IPS DF 6.9 (cell line): ENCODE measurements at regions not wholly inside any gene's neighbourhood (a gene's known extent, or its start where the extent isn't known, plus 50 kb on each side); places are given as distances from the start of the nearest gene placed in this dataset.

Experiments
- DNase-seq: peaks from one replicate; pipeline ENCODE4 v3.0.0-alpha.2; 2013; ENCODE audit warnings: low read depth, low spot score
- H3K27ac ChIP-seq: one replicate; pipeline ENCODE4 v1.5.1; 2013; ENCODE audit warnings: low read length, control low read depth
- H3K27me3 ChIP-seq: 2 replicates; pipeline ENCODE4 v1.6.1; 2013; ENCODE audit warnings: mild to moderate bottlenecking, low read length; ENCODE audit not compliant: control insufficient read depth, insufficient read depth
- H3K36me3 ChIP-seq: 2 replicates; pipeline ENCODE4 v1.6.1; 2013; ENCODE audit warnings: low read length; ENCODE audit not compliant: control insufficient read depth, insufficient read depth
- H3K4me1 ChIP-seq: 2 replicates; pipeline ENCODE4 v1.6.1; 2013; ENCODE audit warnings: low read length; ENCODE audit not compliant: control insufficient read depth, insufficient read depth
- H3K4me3 ChIP-seq: 2 replicates; pipeline ENCODE4 v1.5.1; 2013; ENCODE audit warnings: mild to moderate bottlenecking, low read length
- H3K9me3 ChIP-seq: 2 replicates; pipeline ENCODE4 v1.6.1; 2013; ENCODE audit warnings: low read length, inconsistent platforms; ENCODE audit not compliant: control insufficient read depth, insufficient read depth
- WGBS: extraction: QIAGEN DNeasy Blood & Tissue Kit; methylation state at CpG from one replicate; pipeline ENCODE4 v1.1.7; 2013; ENCODE audit warnings: mixed read lengths, missing lambda C conversion rate; ENCODE audit not compliant: insufficient read length, insufficient coverage; 5-methylcytosine and 5-hydroxymethylcytosine counted together

- no peaks in the 10 kb centered on the region for H3K9me3 ChIP-seq
- no peak overlapping the region for H3K4me3 ChIP-seq
- H3K27ac ChIP-seq, result no peak overlapping the region
- H3K36me3 ChIP-seq, result no peaks in the 10 kb centered on the region
- no peaks in the 10 kb centered on the region for H3K27me3 ChIP-seq
- DNase-seq, result no peak
- peaks cover 2% of the 10 kb centered on the region; the same call in 1 of the 2 replicates for H3K4me1 ChIP-seq
These were observed 92.9 kb upstream of the ZNF804B start for GRCh38 chr7:88666626-88667025.

GRCh38 chr7:88665892-88666514 is 93.5 kb upstream of the ZNF804B start:
- Histone ChIP-seq H3K27me3 (no peaks in the 10 kb centered on the region), H3K4me3 (no peak overlapping the region), H3K9me3 (no peaks in the 10 kb centered on the region), H3K36me3 (no peaks in the 10 kb centered on the region), H3K4me1 (peaks cover 2% of the 10 kb centered on the region; the same call in 1 of the 2 replicates), H3K27ac (no peak overlapping the region)
- no peak for DNase-seq
- WGBS, result no CpG with 5 or more reads among the region's 3 CpGs

GRCh38 chr7:88664630-88665233 is 94.8 kb upstream of the ZNF804B start:
- H3K4me3 ChIP-seq, result no peak overlapping the region
- H3K27me3 ChIP-seq, result no peaks in the 10 kb centered on the region
- peaks cover 2% of the 10 kb centered on the region; the same call in 1 of the 2 replicates for H3K4me1 ChIP-seq
- no peaks in the 10 kb centered on the region for H3K9me3 ChIP-seq
- WGBS, result no CpG with 5 or more reads among the region's 1 CpG
- no peak overlapping the region for H3K27ac ChIP-seq
- H3K36me3 ChIP-seq, result no peaks in the 10 kb centered on the region
- peak; percentile 47 for DNase-seq

- Histone ChIP-seq H3K4me1 (peaks cover 2% of the 10 kb centered on the region; the same call in 1 of the 2 replicates), H3K4me3 (no peak overlapping the region), H3K27ac (no peak overlapping the region)
These were observed 97.6 kb upstream of the ZNF804B start for GRCh38 chr7:88661921-88662320.

GRCh38 chr7:88647825-88648224 is 111.7 kb upstream of the ZNF804B start:
- Histone ChIP-seq H3K27me3 (no peaks in the 10 kb centered on the region), H3K9me3 (no peaks in the 10 kb centered on the region), H3K4me3 (no peak overlapping the region), H3K4me1 (no peaks in the 10 kb centered on the region; the same call in 1 of the 2 replicates), H3K27ac (no peak overlapping the region), H3K36me3 (no peaks in the 10 kb centered on the region)
- DNase-seq, result no peak
- no CpG with 5 or more reads among the region's 2 CpGs for WGBS

More at GRCh38 chr7:88661921-88662320, 97.6 kb upstream of the ZNF804B start:
- no peaks in the 10 kb centered on the region for H3K9me3 ChIP-seq
- no peaks in the 10 kb centered on the region for H3K36me3 ChIP-seq
- DNase-seq, result no peak
- no peaks in the 10 kb centered on the region for H3K27me3 ChIP-seq
- 100% methylated on average over 1 of the region's 3 CpGs for WGBS

- no CpG with 5 or more reads among the region's 6 CpGs for WGBS
- no peaks in the 10 kb centered on the region for H3K4me1 ChIP-seq
- H3K36me3 ChIP-seq, result no peaks in the 10 kb centered on the region
- H3K9me3 ChIP-seq, result no peaks in the 10 kb centered on the region
- no peak overlapping the region for H3K4me3 ChIP-seq
- no peak for DNase-seq
- no peaks in the 10 kb centered on the region for H3K27me3 ChIP-seq
- no peak overlapping the region for H3K27ac ChIP-seq
These were observed 120.9 kb upstream of the ZNF804B start for GRCh38 chr7:88638583-88638982.

GRCh38 chr7:88637795-88638194 is 121.7 kb upstream of the ZNF804B start:
- H3K36me3 ChIP-seq, result no peaks in the 10 kb centered on the region
- H3K4me1 ChIP-seq, result no peaks in the 10 kb centered on the region

GRCh38 chr7:88635149-88635548 is 124.4 kb upstream of the ZNF804B start:
- Histone ChIP-seq H3K36me3 (no peaks in the 10 kb centered on the region), H3K27me3 (no peaks in the 10 kb centered on the region), H3K9me3 (no peaks in the 10 kb centered on the region), H3K4me1 (no peaks in the 10 kb centered on the region), H3K4me3 (no peak overlapping the region), H3K27ac (no peak overlapping the region)
- DNase-seq, result peak; percentile 50
- no CpG with 5 or more reads among the region's 1 CpG for WGBS

More at GRCh38 chr7:88637795-88638194, 121.7 kb upstream of the ZNF804B start:
- Histone ChIP-seq H3K27ac (no peak overlapping the region), H3K9me3 (no peaks in the 10 kb centered on the region), H3K27me3 (no peaks in the 10 kb centered on the region), H3K4me3 (no peak overlapping the region)
- DNase-seq, result no peak

- Histone ChIP-seq H3K27ac (no peak overlapping the region), H3K36me3 (no peaks in the 10 kb centered on the region), H3K4me3 (no peak overlapping the region), H3K4me1 (no peaks in the 10 kb centered on the region), H3K27me3 (no peaks in the 10 kb centered on the region), H3K9me3 (no peaks in the 10 kb centered on the region)
- DNase-seq, result no peak
- no CpG with 5 or more reads among the region's 1 CpG for WGBS
These were observed 129.9 kb upstream of the ZNF804B start for GRCh38 chr7:88629559-88629958.

GRCh38 chr7:88628363-88629085 is 131.0 kb upstream of the ZNF804B start:
- Histone ChIP-seq H3K36me3 (no peaks in the 10 kb centered on the region), H3K4me3 (no peak overlapping the region), H3K4me1 (no peaks in the 10 kb centered on the region), H3K27me3 (no peaks in the 10 kb centered on the region), H3K27ac (no peak overlapping the region), H3K9me3 (no peaks in the 10 kb centered on the region)
- no CpG with 5 or more reads among the region's 2 CpGs for WGBS
- no peak for DNase-seq
